Ishikawa (cell line): ENCODE measurements at regions not wholly inside any gene's neighbourhood (a gene's known extent, or its start where the extent isn't known, plus 50 kb on each side); places are given as distances from the start of the nearest gene placed in this dataset.

ENCODE experiments used
- CEBPB ChIP-seq: IDR thresholded peaks from 2 replicates; pipeline ENCODE4 v1.6.1; 2012
- EP300 ChIP-seq: IDR thresholded peaks from 2 replicates; pipeline ENCODE4 v1.6.1; 2012; ENCODE audit warnings: borderline replicate concordance
- YY1 ChIP-seq: IDR thresholded peaks from 2 replicates; pipeline ENCODE4 v1.6.1; 2012; ENCODE audit warnings: low read depth
- ZBTB7A ChIP-seq: IDR thresholded peaks from 2 replicates; pipeline ENCODE4 v1.6.1; 2012; ENCODE audit warnings: low read depth

DNA sequence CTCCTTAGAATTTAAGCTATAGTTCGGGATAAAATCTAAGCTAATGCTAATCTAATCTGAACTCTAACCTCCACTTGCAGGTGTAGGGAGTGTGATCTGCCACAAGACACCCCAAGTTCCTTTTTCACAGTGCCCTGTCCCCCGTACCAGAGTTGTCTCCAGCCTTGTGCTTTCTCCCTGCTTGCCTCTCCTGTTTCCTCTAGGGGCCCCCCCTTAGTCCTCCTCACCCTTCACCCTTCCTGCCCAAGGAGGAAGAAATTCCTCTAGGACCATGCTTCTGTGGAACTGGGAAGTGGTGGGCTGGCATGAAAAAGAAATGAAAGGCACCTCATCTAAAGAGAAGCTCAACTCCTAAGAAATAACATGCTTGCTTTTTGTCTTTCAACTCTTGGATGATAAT lies 50.2 kb upstream of the BCL9 start:
- TF ChIP-seq EP300, result no peak
- TF ChIP-seq YY1, result no peak
- TF ChIP-seq CEBPB, result no peak
- no peak for TF ChIP-seq ZBTB7A
